Lung (tissue), 11 donors: ENCODE measurements at regions not wholly inside any gene's neighbourhood (a gene's known extent, or its start where the extent isn't known, plus 50 kb on each side); places are given as distances from the start of the nearest gene placed in this dataset.

ENCODE experiments used
- ATAC-seq: fragments of 200-7000 bp; cut with Tn5 transposase; one replicate; pipeline ENCODE4 v1.9.1; 2020; ENCODE audit warnings: moderate number of reproducible peaks; ENCODE audit not compliant: insufficient read depth, low FRiP score
- DNase-seq, 3 donors: peaks; one replicate each; pipeline ENCODE4 v3.0.0-alpha.2; 2013 to 2017
- H3K27ac ChIP-seq, 2 donors: one replicate each; pipeline ENCODE4 v1.5.1; 2013; ENCODE audit warnings: mild to moderate bottlenecking in 2 of 2, moderate library complexity in 2 of 2, control low read depth in 1 of 2, inconsistent platforms in 1 of 2, low read depth in 1 of 2, low read length in 1 of 2
- H3K27me3 ChIP-seq, 3 donors: one replicate each; pipeline ENCODE4 v1.5.1; 2013; ENCODE audit warnings: low read length in 2 of 3; ENCODE audit not compliant: control insufficient read depth in 3 of 3, insufficient read depth in 3 of 3
- H3K36me3 ChIP-seq, 4 donors: one replicate each; pipeline ENCODE4 v1.5.1; 2013; ENCODE audit warnings: low read length in 4 of 4, mild to moderate bottlenecking in 1 of 4, moderate library complexity in 1 of 4; ENCODE audit not compliant: control insufficient read depth in 4 of 4, insufficient read depth in 4 of 4
- H3K4me1 ChIP-seq, 5 donors: one replicate each; pipeline ENCODE4 v1.5.1; 2013; ENCODE audit warnings: low read length in 5 of 5, mild to moderate bottlenecking in 2 of 5, moderate library complexity in 1 of 5; ENCODE audit not compliant: control insufficient read depth in 5 of 5, insufficient read depth in 5 of 5
- H3K4me3 ChIP-seq: one replicate; pipeline ENCODE4 v1.5.1; 2013; ENCODE audit warnings: mild to moderate bottlenecking, control low read depth, moderate library complexity
- H3K9ac ChIP-seq, 2 donors: one replicate each; pipeline ENCODE4 v1.5.1; 2013; ENCODE audit warnings: low read length in 2 of 2, control low read depth in 1 of 2; ENCODE audit not compliant: insufficient read depth in 1 of 2
- H3K9me3 ChIP-seq, 4 donors: one replicate each; pipeline ENCODE4 v1.5.1; 2013; ENCODE audit warnings: low read length in 3 of 4, mild to moderate bottlenecking in 1 of 4, moderate library complexity in 1 of 4; ENCODE audit not compliant: control insufficient read depth in 4 of 4, insufficient read depth in 3 of 4
- WGBS, 2 donors: extraction: QIAGEN DNeasy Blood & Tissue Kit; methylation state at CpG; one replicate each; pipeline ENCODE4 v1.1.7; 2013; 5-methylcytosine and 5-hydroxymethylcytosine counted together
- TF ChIP-seq, protein P1 (sequence below): IDR thresholded peaks from 2 replicates; pipeline ENCODE4 v1.5.1; 2012; ENCODE audit warnings: mild to moderate bottlenecking; ENCODE audit errors: control extremely low read depth, extremely low read depth
- donor health status: control.
- donor health status: control.
- donor health status: Bipolar disorder and iron deficiency.
- donor health status: healthy.
- donor health status: DM: yes; HTN: yes; CAD: no.

DNA sequence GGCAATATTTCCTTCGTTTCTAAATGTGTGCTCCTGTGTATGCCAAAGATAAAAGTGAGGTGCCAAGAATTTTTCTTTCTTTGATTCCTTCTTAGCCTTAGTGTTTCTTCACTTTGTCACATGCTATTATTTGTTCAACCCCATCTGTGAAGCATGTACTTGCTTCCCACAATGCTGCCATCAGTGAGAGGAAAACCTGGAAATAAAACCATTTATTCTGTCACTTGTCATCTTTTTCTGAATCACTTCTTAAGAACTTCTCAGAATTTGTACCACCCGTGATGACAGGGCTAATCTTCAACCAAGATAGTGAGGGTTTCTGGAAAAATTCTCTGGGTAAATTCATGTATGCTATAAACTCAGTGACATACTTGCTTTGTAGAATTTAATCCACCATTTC, 450.1 kb downstream of the COL12A1 start:
- H3K9ac ChIP-seq = no peak overlapping the region
- ATAC-seq (no peak), DNase-seq (no peak)
- no peaks in the 10 kb centered on the region for H3K36me3 ChIP-seq
- H3K9me3 ChIP-seq = peaks cover 0 to 2% (median 0%) of the 10 kb centered on the region in 4 donors
- no peak overlapping the region for H3K4me3 ChIP-seq
- H3K27me3 ChIP-seq = peaks cover 0 to 15% (median 14%) of the 10 kb centered on the region in 3 donors
- WGBS, 2 donors = 59 to 80% methylated on average over 2 of the region's 2 CpGs
- TF ChIP-seq, protein P1, sequence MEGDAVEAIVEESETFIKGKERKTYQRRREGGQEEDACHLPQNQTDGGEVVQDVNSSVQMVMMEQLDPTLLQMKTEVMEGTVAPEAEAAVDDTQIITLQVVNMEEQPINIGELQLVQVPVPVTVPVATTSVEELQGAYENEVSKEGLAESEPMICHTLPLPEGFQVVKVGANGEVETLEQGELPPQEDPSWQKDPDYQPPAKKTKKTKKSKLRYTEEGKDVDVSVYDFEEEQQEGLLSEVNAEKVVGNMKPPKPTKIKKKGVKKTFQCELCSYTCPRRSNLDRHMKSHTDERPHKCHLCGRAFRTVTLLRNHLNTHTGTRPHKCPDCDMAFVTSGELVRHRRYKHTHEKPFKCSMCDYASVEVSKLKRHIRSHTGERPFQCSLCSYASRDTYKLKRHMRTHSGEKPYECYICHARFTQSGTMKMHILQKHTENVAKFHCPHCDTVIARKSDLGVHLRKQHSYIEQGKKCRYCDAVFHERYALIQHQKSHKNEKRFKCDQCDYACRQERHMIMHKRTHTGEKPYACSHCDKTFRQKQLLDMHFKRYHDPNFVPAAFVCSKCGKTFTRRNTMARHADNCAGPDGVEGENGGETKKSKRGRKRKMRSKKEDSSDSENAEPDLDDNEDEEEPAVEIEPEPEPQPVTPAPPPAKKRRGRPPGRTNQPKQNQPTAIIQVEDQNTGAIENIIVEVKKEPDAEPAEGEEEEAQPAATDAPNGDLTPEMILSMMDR = no peak
- H3K4me1 ChIP-seq = peaks cover 0 to 4% (median 0%) of the 10 kb centered on the region in 5 donors
- no peak overlapping the region for H3K27ac ChIP-seq

DNA sequence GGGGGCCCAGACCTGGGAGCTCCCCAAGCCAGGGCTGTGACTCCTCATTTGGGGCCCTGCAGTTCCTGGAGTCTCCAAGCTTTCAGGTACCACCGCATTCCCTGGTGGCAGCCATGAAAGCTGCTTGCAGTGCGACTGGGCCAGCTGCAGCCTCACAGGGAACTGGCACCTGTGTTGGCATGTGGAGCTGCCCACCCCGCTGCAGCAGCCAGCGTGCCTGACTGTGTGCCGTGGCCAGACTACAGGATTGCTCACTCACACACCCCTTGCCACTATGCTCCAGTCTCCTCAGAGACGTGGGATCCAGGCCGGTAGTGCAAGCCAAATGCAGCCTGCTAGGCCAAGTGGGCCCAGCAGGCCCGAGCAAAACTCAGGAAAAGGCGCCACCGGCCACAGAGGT, 450.7 kb downstream of the COL12A1 start:
- no peak overlapping the region for H3K4me3 ChIP-seq
- peaks cover 0 to 4% (median 0%) of the 10 kb centered on the region in 5 donors for H3K4me1 ChIP-seq
- no peak for ATAC-seq
- WGBS, 2 donors = 95% methylated on average over 10 of the region's 10 CpGs
- TF ChIP-seq, protein P1 = no peak
- H3K9me3 ChIP-seq = peaks cover 0 to 2% (median 0%) of the 10 kb centered on the region in 4 donors
- DNase-seq = no peak
- no peak overlapping the region for H3K27ac ChIP-seq
- H3K27me3 ChIP-seq = peaks cover 0 to 9% (median 9%) of the 10 kb centered on the region in 3 donors
- H3K9ac ChIP-seq = no peak overlapping the region
- no peaks in the 10 kb centered on the region for H3K36me3 ChIP-seq

DNA sequence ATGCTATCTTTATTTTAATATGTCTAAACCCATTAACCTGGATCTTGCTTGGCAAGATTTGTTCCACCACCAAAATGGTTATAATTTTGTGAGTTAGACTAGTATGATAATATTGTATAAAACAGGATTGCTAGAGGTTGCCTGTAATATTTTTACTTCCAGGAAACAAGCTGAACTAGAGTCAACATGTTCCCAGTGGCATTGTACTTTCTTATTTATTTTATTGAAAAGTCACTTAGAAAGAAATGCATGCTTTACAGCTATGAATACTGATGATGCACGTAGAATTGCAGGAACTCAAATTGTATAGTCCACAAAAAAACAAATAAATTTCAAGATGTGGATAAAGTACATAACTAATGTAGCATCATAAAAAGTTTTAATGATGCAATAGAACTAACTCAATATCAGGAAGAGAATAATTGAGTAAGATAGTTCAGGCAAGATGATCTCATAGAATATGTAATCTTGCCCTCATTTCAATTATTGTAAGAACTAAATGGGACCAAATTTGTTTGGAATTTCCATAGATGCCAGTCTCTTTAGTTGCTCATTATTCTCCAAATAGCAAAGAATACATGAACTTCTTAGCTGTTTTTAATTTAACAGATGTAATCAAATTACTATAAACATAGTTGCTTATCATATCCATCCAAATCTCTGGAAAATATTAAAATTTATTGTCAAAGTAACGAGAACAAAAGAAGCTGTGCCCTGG, 451.8 kb downstream of the COL12A1 start:
- DNase-seq (no peak), ATAC-seq (no peak)
- peaks cover 0 to 7% (median 3%) of the 10 kb centered on the region in 3 donors for H3K27me3 ChIP-seq
- no peaks in the 10 kb centered on the region for H3K9me3 ChIP-seq
- H3K9ac ChIP-seq = no peak overlapping the region
- H3K4me1 ChIP-seq = peaks cover 0 to 4% (median 0%) of the 10 kb centered on the region in 5 donors
- WGBS, 2 donors = 78 to 88% methylated on average over 2 of the region's 2 CpGs
- H3K36me3 ChIP-seq = no peaks in the 10 kb centered on the region
- no peak overlapping the region for H3K4me3 ChIP-seq
- no peak overlapping the region for H3K27ac ChIP-seq
- TF ChIP-seq, protein P1 = no peak
